ENCODE measurements at regions not wholly inside any gene's neighbourhood (a gene's known extent, or its start where the extent isn't known, plus 50 kb on each side); places are given as distances from the start of the nearest gene placed in this dataset.

DNA sequence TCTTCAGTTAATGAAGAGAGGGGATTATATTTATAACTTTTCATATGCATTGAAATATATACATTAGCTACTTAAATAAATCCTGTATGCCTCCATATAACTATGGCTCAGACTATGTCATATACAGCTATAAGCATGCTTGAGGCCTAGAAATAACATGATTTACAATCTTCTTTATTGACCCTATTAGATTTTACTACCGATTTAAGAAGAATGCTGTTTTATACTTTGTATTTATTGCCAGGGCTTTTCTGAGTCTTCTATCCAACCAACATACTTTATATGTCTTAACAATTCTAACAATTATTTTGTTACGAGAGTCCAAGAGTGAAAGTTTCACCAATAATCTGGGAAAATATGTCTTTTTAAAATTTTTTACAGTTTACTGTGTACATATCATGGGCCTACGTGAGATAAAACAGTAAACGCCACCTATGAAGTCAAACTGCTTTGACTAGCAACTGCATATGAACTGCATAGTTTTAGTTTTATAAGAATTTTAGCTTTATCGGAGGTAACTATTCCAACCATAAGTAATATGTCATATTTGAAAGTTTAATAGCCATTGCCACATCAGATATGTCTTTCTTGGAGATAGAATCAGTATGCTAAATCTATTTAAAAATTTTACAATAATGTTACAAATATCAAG lies 861.0 kb downstream of the USP25 start:
- H3K79me2 ChIP-seq (replicated peaks; ENCODE audit: insufficient read depth) = no peaks in the 10 kb centered on the region
- Mint-ChIP-seq H3K9me3 (no peaks in the 10 kb centered on the region), H3K4me3 (no peak overlapping the region), H3K27me3 (ENCODE audit: insufficient read depth, low read depth, poor library complexity) (no peaks in the 10 kb centered on the region), H3K4me1 (peaks cover 7% of the 10 kb centered on the region; the same call in 2 of the 3 replicates), H3K27ac (no peak overlapping the region), H3K36me3 (ENCODE audit: low read depth) (no peaks in the 10 kb centered on the region)
- ATAC-seq = no peak
- no peak overlapping the region for H3K4me3 ChIP-seq
- H3F3A ChIP-seq (replicated peaks; ENCODE audit: low read depth) = no peaks in the 10 kb centered on the region
- peaks cover 11% of the 10 kb centered on the region for H3K4me1 ChIP-seq (ENCODE audit: insufficient read depth)
- H3K27me3 ChIP-seq (ENCODE audit: insufficient read depth) = no peaks in the 10 kb centered on the region
- H2AFZ ChIP-seq = no peak overlapping the region
- no peak for DNase-seq (ENCODE audit: low spot score)
- no peaks in the 10 kb centered on the region for H4K20me1 ChIP-seq (replicated peaks; ENCODE audit: insufficient read depth)
- H3K27ac ChIP-seq (ENCODE audit: low read depth) = no peak overlapping the region
- H3K36me3 ChIP-seq (ENCODE audit: insufficient read depth) = no peaks in the 10 kb centered on the region
- H3K4me2 ChIP-seq = no peak overlapping the region
- TF ChIP-seq, protein P1, sequence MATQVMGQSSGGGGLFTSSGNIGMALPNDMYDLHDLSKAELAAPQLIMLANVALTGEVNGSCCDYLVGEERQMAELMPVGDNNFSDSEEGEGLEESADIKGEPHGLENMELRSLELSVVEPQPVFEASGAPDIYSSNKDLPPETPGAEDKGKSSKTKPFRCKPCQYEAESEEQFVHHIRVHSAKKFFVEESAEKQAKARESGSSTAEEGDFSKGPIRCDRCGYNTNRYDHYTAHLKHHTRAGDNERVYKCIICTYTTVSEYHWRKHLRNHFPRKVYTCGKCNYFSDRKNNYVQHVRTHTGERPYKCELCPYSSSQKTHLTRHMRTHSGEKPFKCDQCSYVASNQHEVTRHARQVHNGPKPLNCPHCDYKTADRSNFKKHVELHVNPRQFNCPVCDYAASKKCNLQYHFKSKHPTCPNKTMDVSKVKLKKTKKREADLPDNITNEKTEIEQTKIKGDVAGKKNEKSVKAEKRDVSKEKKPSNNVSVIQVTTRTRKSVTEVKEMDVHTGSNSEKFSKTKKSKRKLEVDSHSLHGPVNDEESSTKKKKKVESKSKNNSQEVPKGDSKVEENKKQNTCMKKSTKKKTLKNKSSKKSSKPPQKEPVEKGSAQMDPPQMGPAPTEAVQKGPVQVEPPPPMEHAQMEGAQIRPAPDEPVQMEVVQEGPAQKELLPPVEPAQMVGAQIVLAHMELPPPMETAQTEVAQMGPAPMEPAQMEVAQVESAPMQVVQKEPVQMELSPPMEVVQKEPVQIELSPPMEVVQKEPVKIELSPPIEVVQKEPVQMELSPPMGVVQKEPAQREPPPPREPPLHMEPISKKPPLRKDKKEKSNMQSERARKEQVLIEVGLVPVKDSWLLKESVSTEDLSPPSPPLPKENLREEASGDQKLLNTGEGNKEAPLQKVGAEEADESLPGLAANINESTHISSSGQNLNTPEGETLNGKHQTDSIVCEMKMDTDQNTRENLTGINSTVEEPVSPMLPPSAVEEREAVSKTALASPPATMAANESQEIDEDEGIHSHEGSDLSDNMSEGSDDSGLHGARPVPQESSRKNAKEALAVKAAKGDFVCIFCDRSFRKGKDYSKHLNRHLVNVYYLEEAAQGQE (IDR thresholded peaks at IDR 0.05; ENCODE audit: unreplicated experiment) = no peak
- TF ChIP-seq ZNF114 (CRISPR knock-in tag; IDR thresholded peaks at IDR 0.05) (no peak), JUNB (IDR thresholded peaks at IDR 0.05; ENCODE audit: unreplicated experiment) (no peak)
- TF ChIP-seq, protein P2, sequence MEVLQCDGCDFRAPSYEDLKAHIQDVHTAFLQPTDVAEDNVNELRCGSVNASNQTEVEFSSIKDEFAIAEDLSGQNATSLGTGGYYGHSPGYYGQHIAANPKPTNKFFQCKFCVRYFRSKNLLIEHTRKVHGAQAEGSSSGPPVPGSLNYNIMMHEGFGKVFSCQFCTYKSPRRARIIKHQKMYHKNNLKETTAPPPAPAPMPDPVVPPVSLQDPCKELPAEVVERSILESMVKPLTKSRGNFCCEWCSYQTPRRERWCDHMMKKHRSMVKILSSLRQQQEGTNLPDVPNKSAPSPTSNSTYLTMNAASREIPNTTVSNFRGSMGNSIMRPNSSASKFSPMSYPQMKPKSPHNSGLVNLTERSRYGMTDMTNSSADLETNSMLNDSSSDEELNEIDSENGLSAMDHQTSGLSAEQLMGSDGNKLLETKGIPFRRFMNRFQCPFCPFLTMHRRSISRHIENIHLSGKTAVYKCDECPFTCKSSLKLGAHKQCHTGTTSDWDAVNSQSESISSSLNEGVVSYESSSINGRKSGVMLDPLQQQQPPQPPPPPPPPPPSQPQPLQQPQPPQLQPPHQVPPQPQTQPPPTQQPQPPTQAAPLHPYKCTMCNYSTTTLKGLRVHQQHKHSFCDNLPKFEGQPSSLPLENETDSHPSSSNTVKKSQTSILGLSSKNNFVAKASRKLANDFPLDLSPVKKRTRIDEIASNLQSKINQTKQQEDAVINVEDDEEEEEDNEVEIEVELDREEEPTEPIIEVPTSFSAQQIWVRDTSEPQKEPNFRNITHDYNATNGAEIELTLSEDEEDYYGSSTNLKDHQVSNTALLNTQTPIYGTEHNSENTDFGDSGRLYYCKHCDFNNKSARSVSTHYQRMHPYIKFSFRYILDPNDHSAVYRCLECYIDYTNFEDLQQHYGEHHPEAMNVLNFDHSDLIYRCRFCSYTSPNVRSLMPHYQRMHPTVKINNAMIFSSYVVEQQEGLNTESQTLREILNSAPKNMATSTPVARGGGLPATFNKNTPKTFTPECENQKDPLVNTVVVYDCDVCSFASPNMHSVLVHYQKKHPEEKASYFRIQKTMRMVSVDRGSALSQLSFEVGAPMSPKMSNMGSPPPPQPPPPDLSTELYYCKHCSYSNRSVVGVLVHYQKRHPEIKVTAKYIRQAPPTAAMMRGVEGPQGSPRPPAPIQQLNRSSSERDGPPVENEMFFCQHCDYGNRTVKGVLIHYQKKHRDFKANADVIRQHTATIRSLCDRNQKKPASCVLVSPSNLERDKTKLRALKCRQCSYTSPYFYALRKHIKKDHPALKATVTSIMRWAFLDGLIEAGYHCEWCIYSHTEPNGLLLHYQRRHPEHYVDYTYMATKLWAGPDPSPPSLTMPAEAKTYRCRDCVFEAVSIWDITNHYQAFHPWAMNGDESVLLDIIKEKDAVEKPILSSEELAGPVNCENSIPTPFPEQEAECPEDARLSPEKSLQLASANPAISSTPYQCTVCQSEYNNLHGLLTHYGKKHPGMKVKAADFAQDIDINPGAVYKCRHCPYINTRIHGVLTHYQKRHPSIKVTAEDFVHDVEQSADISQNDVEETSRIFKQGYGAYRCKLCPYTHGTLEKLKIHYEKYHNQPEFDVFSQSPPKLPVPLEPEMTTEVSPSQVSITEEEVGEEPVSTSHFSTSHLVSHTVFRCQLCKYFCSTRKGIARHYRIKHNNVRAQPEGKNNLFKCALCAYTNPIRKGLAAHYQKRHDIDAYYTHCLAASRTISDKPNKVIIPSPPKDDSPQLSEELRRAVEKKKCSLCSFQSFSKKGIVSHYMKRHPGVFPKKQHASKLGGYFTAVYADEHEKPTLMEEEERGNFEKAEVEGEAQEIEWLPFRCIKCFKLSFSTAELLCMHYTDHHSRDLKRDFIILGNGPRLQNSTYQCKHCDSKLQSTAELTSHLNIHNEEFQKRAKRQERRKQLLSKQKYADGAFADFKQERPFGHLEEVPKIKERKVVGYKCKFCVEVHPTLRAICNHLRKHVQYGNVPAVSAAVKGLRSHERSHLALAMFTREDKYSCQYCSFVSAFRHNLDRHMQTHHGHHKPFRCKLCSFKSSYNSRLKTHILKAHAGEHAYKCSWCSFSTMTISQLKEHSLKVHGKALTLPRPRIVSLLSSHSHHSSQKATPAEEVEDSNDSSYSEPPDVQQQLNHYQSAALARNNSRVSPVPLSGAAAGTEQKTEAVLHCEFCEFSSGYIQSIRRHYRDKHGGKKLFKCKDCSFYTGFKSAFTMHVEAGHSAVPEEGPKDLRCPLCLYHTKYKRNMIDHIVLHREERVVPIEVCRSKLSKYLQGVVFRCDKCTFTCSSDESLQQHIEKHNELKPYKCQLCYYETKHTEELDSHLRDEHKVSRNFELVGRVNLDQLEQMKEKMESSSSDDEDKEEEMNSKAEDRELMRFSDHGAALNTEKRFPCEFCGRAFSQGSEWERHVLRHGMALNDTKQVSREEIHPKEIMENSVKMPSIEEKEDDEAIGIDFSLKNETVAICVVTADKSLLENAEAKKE (CRISPR knock-in tag; IDR thresholded peaks at IDR 0.05) = no peak
- TF ChIP-seq, protein P3, sequence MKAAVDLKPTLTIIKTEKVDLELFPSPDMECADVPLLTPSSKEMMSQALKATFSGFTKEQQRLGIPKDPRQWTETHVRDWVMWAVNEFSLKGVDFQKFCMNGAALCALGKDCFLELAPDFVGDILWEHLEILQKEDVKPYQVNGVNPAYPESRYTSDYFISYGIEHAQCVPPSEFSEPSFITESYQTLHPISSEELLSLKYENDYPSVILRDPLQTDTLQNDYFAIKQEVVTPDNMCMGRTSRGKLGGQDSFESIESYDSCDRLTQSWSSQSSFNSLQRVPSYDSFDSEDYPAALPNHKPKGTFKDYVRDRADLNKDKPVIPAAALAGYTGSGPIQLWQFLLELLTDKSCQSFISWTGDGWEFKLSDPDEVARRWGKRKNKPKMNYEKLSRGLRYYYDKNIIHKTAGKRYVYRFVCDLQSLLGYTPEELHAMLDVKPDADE (IDR thresholded peaks at IDR 0.05) = no peak
- H3K9me2 ChIP-seq (ENCODE audit: insufficient read depth) = no peaks in the 10 kb centered on the region

Data from GM23338 (cell line).